ENCODE measurements at regions not wholly inside any gene's neighbourhood (a gene's known extent, or its start where the extent isn't known, plus 50 kb on each side); places are given as distances from the start of the nearest gene placed in this dataset.

DNA sequence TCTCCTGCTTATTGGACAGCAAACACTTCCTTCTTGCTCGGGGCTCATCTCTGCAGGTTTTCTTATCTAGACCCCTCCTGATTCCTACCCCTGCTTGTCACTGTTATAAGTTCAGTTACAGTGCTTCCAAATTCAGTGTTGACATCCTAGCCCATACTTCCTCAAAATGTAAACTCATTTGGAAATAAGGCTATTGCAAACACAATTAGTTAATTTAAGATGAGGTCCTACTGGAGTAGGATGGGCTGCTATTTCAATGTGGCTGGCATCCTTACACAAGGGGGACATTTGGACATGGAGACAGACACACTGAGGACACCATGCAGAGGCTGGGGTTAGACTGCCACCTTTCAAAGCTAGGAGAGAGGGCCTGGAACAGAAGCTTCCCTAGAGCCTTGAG lies 85.2 kb upstream of the NPVF start:
- no peak for ATAC-seq
- no peak overlapping the region for H3K4me3 Mint-ChIP-seq
- no peak for DNase-seq
- no peaks in the 10 kb centered on the region for H3K27me3 Mint-ChIP-seq
- no peaks in the 10 kb centered on the region for H3K4me1 Mint-ChIP-seq (ENCODE audit: low read depth)
- H3K9me3 Mint-ChIP-seq, result no peaks in the 10 kb centered on the region
- no peaks in the 10 kb centered on the region for H3K36me3 Mint-ChIP-seq (ENCODE audit: low read depth)
- intact Hi-C loops (cut with micrococcal nuclease), result no loop called here
- TF ChIP-seq, protein P1, sequence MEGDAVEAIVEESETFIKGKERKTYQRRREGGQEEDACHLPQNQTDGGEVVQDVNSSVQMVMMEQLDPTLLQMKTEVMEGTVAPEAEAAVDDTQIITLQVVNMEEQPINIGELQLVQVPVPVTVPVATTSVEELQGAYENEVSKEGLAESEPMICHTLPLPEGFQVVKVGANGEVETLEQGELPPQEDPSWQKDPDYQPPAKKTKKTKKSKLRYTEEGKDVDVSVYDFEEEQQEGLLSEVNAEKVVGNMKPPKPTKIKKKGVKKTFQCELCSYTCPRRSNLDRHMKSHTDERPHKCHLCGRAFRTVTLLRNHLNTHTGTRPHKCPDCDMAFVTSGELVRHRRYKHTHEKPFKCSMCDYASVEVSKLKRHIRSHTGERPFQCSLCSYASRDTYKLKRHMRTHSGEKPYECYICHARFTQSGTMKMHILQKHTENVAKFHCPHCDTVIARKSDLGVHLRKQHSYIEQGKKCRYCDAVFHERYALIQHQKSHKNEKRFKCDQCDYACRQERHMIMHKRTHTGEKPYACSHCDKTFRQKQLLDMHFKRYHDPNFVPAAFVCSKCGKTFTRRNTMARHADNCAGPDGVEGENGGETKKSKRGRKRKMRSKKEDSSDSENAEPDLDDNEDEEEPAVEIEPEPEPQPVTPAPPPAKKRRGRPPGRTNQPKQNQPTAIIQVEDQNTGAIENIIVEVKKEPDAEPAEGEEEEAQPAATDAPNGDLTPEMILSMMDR (IDR thresholded peaks at IDR 0.05), result no peak
- ChIA-PET POLR2A (no interaction called here), CTCF (interaction anchor here (1.0 kb wide), 1 partner anchor 42 kb away, joined by 3 read pairs; no protein-coding TSS in a partner anchor)
- no peak overlapping the region for H3K27ac Mint-ChIP-seq

DNA sequence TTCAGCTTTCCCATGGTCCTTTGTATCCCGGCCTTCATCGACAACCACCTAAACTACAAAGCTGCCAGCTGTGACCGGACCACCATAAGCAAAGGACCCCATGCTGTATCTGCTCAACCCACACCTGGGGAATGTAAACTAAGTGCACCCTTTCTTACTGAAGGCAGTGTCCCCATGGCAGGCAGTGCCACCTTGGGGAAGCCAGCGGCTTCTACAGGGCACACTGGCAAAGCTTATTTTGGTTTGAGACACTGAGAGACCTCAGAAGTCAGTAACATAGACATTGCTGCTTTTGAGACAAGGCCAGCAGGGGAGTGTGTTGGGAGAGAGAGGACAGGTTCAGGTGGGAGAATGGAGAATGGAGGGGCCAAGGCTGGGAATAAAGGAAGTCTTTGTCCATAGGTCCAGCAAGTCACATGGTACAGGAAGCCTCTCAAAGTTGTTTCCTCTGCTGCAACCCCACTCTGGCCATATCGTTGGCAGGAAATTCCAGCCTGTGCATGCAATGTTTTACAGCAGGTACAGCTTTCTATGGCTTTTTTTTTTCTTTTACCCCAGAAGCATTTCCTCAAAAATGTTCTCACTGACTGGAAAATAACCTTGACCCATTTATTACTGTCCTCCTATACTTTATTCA lies 85.9 kb upstream of the NPVF start:
- CTCF ChIA-PET, result interaction anchor here (1.0 kb wide), 1 partner anchor 43 kb away, joined by 3 read pairs; no protein-coding TSS in a partner anchor
- no peak for DNase-seq
- intact Hi-C loops (cut with micrococcal nuclease), result no loop called here
- Mint-ChIP-seq H3K36me3 (ENCODE audit: low read depth) (no peaks in the 10 kb centered on the region), H3K27me3 (no peaks in the 10 kb centered on the region), H3K4me1 (ENCODE audit: low read depth) (no peaks in the 10 kb centered on the region), H3K9me3 (no peaks in the 10 kb centered on the region), H3K27ac (no peak overlapping the region), H3K4me3 (no peak overlapping the region)
- TF ChIP-seq, protein P1 (IDR thresholded peaks at IDR 0.05), result no peak
- POLR2A ChIA-PET, result no interaction called here
- ATAC-seq, result no peak

DNA sequence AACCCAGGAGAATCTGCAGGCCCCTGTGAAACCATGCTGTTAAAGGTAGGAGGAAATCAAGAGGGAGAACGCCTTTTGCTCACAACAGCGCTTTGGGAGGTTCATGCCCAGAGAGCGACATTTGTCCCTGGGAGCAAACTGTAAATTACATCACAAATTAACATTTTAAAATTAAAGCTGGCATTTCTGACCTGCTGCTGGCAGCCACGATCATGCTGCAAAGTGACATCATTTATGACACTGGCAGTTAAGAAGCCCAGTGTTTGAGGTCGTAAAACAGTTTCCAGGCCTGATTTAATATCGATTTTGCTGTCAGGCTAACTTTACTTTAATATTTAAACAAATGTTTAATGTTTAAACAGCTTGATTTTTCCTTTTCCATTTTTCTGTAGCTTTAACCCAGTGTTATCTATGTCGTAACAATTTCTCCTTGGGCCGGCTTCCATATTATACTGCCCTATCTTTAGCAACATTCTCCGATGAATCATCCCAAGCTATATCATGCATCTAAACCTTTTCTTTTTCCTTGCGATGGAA lies 86.5 kb upstream of the NPVF start:
- no peak for ATAC-seq
- TF ChIP-seq, protein P1 (IDR thresholded peaks at IDR 0.05), result no peak
- POLR2A ChIA-PET, result no interaction called here
- Mint-ChIP-seq H3K27ac (no peak overlapping the region), H3K36me3 (ENCODE audit: low read depth) (no peaks in the 10 kb centered on the region), H3K9me3 (no peaks in the 10 kb centered on the region), H3K27me3 (no peaks in the 10 kb centered on the region), H3K4me1 (ENCODE audit: low read depth) (no peaks in the 10 kb centered on the region), H3K4me3 (no peak overlapping the region)
- no peak for DNase-seq
- intact Hi-C loops (cut with micrococcal nuclease), result no loop called here
- CTCF ChIA-PET, result no interaction called here

DNA sequence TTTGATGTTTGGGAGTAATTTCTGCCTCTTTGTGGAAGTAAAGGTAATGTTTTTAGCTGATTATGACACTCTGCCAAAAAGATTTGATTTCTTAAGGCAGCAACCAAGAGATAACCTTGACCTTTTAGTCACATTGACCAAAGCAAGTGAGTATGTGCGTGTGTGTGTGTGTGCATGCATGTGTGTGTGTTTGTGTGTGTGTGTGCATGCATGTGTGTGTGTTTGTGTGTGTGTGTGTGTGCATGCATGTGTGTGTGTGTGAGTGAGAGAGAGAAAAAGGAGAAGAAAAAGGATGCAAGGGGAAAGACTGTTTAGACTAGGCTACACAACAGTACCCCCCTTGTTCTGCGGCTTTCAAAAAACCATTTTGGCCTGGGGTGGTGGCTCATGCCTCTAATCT lies 88.1 kb upstream of the NPVF start:
- ATAC-seq (no peak), DNase-seq (no peak)
- ChIA-PET CTCF (interaction anchor here (1.8 kb wide), 1 partner anchor 56 kb away, joined by 4 read pairs; no protein-coding TSS in a partner anchor), POLR2A (no interaction called here)
- TF ChIP-seq, protein P1 (IDR thresholded peaks at IDR 0.05), result no peak
- Mint-ChIP-seq H3K27ac (no peak overlapping the region), H3K4me1 (ENCODE audit: low read depth) (no peaks in the 10 kb centered on the region), H3K36me3 (ENCODE audit: low read depth) (no peaks in the 10 kb centered on the region), H3K9me3 (no peaks in the 10 kb centered on the region), H3K27me3 (no peaks in the 10 kb centered on the region), H3K4me3 (no peak overlapping the region)
- intact Hi-C loops (cut with micrococcal nuclease), result no loop called here

DNA sequence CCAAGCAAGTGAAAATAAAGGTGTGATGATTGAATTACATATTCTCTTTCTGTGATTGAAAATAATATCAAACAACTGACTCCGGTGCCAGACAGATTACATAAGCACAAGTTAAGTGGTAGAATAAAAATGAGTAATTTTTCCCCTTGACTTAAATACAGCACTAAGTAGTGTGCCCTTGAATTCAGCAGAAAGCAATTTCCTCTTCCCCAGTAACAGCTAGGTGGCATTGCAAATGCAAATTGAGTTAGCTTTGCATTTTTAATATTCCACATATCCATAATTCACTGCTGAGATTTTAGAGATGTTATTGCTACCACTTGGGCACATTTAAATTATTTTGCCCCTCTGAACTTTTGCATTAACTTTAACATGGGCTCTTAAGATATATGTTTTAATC lies 89.8 kb upstream of the NPVF start:
- intact Hi-C loops (cut with micrococcal nuclease), result no loop called here
- Mint-ChIP-seq H3K4me3 (no peak overlapping the region), H3K27me3 (peaks cover 3% of the 10 kb centered on the region), H3K4me1 (ENCODE audit: low read depth) (no peaks in the 10 kb centered on the region), H3K27ac (no peak overlapping the region), H3K9me3 (no peaks in the 10 kb centered on the region), H3K36me3 (ENCODE audit: low read depth) (no peaks in the 10 kb centered on the region)
- CTCF ChIA-PET, result no interaction called here
- TF ChIP-seq, protein P1 (IDR thresholded peaks at IDR 0.05), result no peak
- POLR2A ChIA-PET, result no interaction called here
- DNase-seq (no peak), ATAC-seq (no peak)

Measured in activated CD8-positive, alpha-beta T cell treated with anti-CD3 and anti-CD28 coated beads for 36 hours (primary cell).